Activated naive CD8-positive, alpha-beta T cell treated with anti-CD3 and anti-CD28 coated beads for 36 hours (primary cell): ENCODE measurements at regions not wholly inside any gene's neighbourhood (a gene's known extent, or its start where the extent isn't known, plus 50 kb on each side); places are given as distances from the start of the nearest gene placed in this dataset.
"Not testable (repeated sequence)": the region's sequence is repeated elsewhere in the genome, so short reads cannot be mapped to it uniquely, and the experiment has no call there.

ENCODE experiments used
- DNase-seq: peaks from one replicate; pipeline ENCODE4 v3.0.0; 2021
- H3K27ac Mint-ChIP-seq: one replicate; pipeline ENCODE4 v1.8.0; 2022; ENCODE audit warnings: mild to moderate bottlenecking, moderate library complexity, mixed read lengths
- H3K27me3 Mint-ChIP-seq: one replicate; pipeline ENCODE4 v1.8.0; 2022; ENCODE audit warnings: mild to moderate bottlenecking, mixed read lengths
- H3K36me3 Mint-ChIP-seq: one replicate; pipeline ENCODE4 v1.8.0; 2021; ENCODE audit warnings: mild to moderate bottlenecking, mixed read lengths
- H3K4me1 Mint-ChIP-seq: one replicate; pipeline ENCODE4 v1.8.0; 2021; ENCODE audit warnings: mixed read lengths
- H3K4me3 Mint-ChIP-seq: one replicate; pipeline ENCODE4 v1.8.0; 2022; ENCODE audit warnings: mild to moderate bottlenecking, moderate library complexity, mixed read lengths
- H3K9me3 Mint-ChIP-seq: one replicate; pipeline ENCODE4 v1.8.0; 2022; ENCODE audit warnings: mixed read lengths

DNA sequence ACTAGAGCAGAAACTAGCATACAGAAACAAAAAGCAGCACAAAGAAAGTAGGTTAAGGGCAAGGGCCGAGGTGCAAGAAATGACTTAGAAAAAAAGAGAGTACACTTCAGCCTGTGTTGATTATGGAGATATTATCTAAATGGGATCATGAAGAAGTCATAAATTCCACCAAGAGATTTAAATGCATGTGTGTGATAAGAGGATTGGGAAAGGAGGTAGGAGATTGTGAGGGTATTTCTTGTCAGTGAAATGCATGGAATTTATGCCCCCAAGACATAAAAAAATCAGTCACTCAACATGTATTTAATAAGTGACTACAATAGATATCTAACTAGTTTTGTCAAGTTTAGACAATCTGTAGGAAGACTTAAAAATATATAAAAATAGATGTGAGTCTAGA, 976.2 kb upstream of the LRFN5 start:
- no peaks in the 10 kb centered on the region for H3K36me3 Mint-ChIP-seq
- no peaks in the 10 kb centered on the region for H3K9me3 Mint-ChIP-seq
- H3K27ac Mint-ChIP-seq = no peak overlapping the region
- no peak for DNase-seq
- H3K4me1 Mint-ChIP-seq = no peaks in the 10 kb centered on the region
- H3K27me3 Mint-ChIP-seq = no peaks in the 10 kb centered on the region
- no peak overlapping the region for H3K4me3 Mint-ChIP-seq

DNA sequence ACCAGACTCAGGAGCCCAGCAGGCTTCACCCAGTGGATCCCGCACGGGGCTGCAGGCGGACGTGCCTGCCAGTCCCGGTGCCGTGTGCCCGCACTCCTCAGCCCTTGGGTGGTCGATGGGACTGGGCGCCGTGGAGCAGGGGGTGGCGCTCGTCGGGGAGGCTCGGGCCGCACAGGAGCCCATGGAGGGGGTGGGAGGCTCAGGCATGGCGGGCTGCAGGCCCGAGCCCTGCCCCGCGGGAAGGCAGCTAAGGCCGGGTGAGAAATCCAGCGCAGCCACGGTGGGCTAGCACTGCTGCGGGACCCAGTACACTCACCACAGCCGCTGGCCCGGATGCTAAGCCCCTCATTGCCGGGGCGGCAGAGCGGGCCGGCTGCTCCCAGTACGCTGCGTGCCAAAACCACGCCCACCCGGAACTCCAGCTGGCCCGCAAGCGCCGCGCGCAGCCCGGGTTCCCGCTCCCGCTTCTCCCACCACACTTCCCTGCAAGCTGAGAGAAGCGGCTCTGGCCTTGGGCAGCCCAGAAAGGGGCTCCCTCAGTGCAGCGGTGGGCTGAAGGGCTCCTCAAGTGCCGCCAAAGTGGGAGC, 977.0 kb upstream of the LRFN5 start:
- not testable (repeated sequence) for H3K4me3 Mint-ChIP-seq, H3K36me3 Mint-ChIP-seq, H3K9me3 Mint-ChIP-seq, H3K27ac Mint-ChIP-seq, DNase-seq, H3K27me3 Mint-ChIP-seq, H3K4me1 Mint-ChIP-seq

DNA sequence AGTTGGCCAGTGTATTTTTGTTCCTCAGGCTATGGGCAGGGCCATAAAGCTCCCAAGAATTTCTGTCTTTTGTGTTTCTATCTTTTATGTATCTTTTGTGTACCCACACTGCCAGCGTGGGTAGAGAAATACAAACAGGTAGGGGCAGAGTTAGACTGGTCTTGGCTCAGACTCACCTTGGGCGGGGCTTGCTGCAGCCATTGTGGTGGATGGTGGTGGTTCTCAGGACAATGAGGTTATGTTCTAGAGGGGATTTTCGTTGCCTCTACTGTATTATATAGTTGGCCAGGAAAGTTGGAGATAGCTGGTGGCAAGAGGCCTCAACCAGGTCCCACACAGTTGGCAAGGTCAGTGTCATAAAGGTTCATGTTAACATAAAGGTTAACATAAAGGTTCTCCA, 977.5 kb upstream of the LRFN5 start:
- H3K27me3 Mint-ChIP-seq = no peaks in the 10 kb centered on the region
- H3K27ac Mint-ChIP-seq = no peak overlapping the region
- no peak for DNase-seq
- H3K9me3 Mint-ChIP-seq = no peaks in the 10 kb centered on the region
- H3K4me1 Mint-ChIP-seq = no peaks in the 10 kb centered on the region
- H3K36me3 Mint-ChIP-seq = no peaks in the 10 kb centered on the region
- H3K4me3 Mint-ChIP-seq = no peak overlapping the region

DNA sequence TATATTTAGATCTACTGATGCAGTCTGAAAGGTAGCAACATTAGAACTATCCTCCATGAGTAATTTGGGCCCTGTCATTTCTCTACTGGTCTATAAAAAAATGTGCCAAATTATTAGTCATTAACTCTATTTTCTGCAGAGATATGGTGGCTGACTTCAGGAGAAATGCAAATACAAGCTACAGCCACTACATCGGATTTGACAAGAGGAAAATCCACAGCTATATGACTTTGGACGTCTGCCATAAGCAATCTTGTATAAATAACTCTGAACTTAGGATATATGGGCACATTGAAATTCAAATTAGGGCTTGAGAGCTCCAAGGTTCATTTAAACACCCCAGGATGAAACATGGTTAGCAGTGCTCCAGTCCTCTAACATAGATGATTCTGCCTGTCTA, 983.0 kb upstream of the LRFN5 start:
- H3K4me3 Mint-ChIP-seq = no peak overlapping the region
- no peak overlapping the region for H3K27ac Mint-ChIP-seq
- H3K36me3 Mint-ChIP-seq = no peaks in the 10 kb centered on the region
- DNase-seq = no peak
- H3K9me3 Mint-ChIP-seq = no peaks in the 10 kb centered on the region
- H3K27me3 Mint-ChIP-seq = no peaks in the 10 kb centered on the region
- no peaks in the 10 kb centered on the region for H3K4me1 Mint-ChIP-seq

DNA sequence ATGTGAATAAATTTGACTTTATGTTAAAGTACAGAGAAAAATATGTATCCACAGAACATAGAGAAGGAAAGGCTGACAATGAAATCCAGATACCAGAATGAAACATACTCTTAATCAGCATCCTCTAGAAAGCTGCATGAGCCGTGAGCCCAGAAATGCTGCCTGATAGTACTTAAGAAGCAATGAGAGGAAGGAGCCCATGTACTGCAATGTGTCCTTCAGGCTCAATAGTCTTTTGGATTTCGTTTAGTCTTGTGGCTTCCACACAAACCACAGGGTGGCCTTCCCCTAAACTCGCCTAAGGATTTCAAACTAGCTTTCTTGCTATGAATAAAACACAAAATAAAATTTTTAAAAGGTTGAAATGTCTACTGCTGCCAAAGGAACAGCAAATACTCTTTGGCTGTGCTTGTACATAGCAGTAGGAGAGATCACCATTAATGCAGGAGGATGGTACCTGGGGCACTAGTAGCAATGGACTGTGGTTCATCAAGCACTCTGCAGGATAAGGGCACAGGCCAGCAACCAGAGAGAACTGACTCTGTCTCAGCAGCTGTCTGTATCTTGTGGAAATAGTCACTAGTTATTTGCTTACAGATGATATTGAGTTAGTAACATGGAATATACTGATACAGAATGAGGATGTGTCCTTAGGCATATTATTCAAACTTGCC, 988.3 kb upstream of the LRFN5 start:
- Mint-ChIP-seq H3K27me3 (no peaks in the 10 kb centered on the region), H3K36me3 (no peaks in the 10 kb centered on the region), H3K4me1 (no peaks in the 10 kb centered on the region), H3K9me3 (no peaks in the 10 kb centered on the region), H3K4me3 (no peak overlapping the region), H3K27ac (no peak overlapping the region)
- DNase-seq = no peak

DNA sequence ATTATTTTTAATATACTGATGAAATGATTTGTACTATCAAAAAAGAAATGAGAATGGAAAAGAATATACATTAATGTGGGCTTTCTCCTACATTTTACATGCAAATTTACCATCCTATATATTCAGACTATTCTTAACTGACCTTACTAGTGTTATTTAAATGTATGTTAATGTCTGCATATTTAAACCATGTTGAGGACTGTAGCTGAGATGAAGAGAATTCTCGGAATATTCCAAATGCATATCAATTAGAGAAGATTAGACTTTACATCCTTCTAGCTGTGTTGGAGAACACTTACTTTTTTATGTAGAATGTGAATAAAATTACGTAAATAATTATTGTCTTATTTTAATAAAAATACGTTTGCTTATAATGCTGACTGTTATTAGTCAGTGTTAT, 990.1 kb upstream of the LRFN5 start:
- DNase-seq = no peak
- no peak overlapping the region for H3K27ac Mint-ChIP-seq
- no peaks in the 10 kb centered on the region for H3K27me3 Mint-ChIP-seq
- no peak overlapping the region for H3K4me3 Mint-ChIP-seq
- H3K4me1 Mint-ChIP-seq = no peaks in the 10 kb centered on the region
- no peaks in the 10 kb centered on the region for H3K36me3 Mint-ChIP-seq
- H3K9me3 Mint-ChIP-seq = no peaks in the 10 kb centered on the region

DNA sequence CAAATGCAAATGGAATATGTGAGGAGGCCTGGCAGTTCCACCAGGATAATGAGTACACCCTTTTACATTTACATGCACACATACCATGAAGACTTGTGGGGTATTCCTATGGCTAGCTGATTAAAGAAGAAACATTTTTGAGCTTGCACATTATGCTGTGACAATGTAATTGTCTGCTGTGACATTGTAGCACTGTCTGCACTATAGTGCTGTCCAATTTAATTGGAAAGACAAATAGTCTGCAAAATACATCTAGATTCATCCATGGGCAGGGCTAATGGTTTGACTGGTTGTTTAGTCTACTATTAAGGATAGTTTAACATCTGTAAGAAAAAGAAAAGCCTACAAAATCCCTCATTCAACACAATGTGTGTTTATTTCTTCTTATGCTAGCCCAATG, 1005.6 kb upstream of the LRFN5 start:
- no peak overlapping the region for H3K4me3 Mint-ChIP-seq
- no peak for DNase-seq
- H3K36me3 Mint-ChIP-seq = no peaks in the 10 kb centered on the region
- no peaks in the 10 kb centered on the region for H3K27me3 Mint-ChIP-seq
- H3K9me3 Mint-ChIP-seq = peaks cover 1% of the 10 kb centered on the region
- no peak overlapping the region for H3K27ac Mint-ChIP-seq
- H3K4me1 Mint-ChIP-seq = no peaks in the 10 kb centered on the region

DNA sequence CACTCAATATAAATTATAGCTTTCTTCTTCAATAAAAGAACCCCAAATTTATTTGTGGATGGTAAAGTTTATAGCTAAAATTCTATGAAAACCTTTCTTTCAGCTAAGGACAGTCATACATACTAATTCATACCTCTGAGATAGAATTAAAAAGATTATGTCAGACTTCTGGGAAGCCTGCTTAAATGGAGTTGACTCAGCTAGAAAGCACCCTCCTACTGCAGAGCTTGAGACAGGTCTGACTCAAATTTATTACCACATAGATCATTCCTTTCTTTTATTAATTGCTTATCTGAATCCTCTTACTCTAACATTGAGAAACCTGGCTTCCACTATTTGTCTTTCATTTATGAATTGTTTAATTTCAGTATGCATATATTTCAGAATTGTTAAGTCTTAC, 1007.0 kb upstream of the LRFN5 start:
- no peak for DNase-seq
- Mint-ChIP-seq H3K4me1 (no peaks in the 10 kb centered on the region), H3K9me3 (no peaks in the 10 kb centered on the region), H3K36me3 (no peaks in the 10 kb centered on the region), H3K4me3 (no peak overlapping the region), H3K27me3 (no peaks in the 10 kb centered on the region), H3K27ac (no peak overlapping the region)

DNA sequence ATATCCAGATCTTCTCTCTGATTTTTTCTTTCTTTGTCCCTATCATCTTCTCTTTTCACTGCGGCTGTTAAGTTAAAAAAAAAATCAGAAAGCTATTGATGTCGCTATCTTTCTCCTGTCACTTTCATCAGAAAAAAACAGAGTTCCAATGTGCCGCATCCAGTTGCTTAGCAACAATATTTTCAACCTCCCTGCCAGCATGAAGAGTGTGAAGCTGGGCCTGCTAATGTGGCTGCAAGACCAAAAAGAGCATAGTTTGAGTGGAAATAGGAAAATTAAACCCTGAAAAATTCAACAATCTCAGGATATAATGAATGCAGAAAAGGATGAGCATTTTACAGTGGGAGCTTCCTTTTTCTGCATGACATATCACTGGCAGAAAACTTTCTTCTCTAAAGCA, 1025.4 kb upstream of the LRFN5 start:
- H3K4me1 Mint-ChIP-seq = no peaks in the 10 kb centered on the region
- no peaks in the 10 kb centered on the region for H3K27me3 Mint-ChIP-seq

DNA sequence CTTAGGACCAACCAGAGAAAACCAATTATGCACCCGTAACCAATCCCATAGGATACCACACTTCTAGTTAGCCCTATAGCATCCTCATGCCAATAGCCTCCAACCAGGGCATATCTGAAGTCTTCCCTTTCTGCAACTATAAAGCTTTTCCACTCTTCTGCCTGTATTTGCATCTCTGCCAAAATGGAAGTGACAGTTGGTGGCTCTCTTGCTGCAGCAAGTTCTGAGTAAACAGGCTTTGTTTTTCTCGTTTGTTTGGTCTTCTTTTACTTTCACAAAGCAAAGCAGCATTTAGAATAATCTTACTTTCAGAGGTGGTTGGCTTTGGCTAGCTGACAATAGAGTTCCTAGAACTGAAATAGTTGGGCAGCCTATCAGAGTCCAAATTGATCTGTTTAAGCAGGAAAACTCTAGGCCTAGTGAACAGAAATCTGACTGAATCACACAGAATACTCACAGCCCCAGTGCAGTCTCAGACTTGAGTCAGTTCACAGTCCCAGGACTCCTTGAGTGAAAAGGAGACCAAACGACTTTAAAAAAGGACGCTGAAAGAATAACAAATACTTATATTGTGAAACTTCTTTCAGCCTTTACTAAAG, 1029.7 kb upstream of the LRFN5 start:
- Mint-ChIP-seq H3K9me3 (no peaks in the 10 kb centered on the region), H3K4me3 (no peak overlapping the region), H3K4me1 (no peaks in the 10 kb centered on the region), H3K27me3 (no peaks in the 10 kb centered on the region), H3K36me3 (no peaks in the 10 kb centered on the region), H3K27ac (no peak overlapping the region)
- no peak for DNase-seq

More for the DNA sequence above, 1025.4 kb upstream of the LRFN5 start:
- Mint-ChIP-seq H3K4me3 (no peak overlapping the region), H3K9me3 (no peaks in the 10 kb centered on the region), H3K36me3 (no peaks in the 10 kb centered on the region), H3K27ac (no peak overlapping the region)
- no peak for DNase-seq

DNA sequence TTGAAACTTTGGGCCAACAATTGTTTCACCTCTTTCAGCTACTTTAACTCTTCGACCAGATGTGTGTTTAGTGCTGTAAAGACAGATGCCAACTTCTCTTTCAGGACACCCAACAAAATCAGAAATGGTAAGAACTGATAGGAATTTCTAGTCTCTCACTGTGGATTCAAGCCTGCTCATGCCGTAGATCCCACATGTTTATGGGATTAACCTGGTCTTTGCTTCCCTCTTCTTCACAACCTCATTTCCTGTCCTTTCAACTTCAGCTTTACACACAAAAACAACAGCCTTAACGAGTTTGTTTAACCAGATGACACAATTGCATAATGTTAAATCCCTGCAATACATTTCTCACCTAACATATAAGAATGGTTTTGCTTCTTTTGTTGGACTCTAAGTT, 1031.9 kb upstream of the LRFN5 start:
- Mint-ChIP-seq H3K27me3 (no peaks in the 10 kb centered on the region), H3K9me3 (no peaks in the 10 kb centered on the region), H3K4me1 (no peaks in the 10 kb centered on the region), H3K4me3 (no peak overlapping the region), H3K27ac (no peak overlapping the region), H3K36me3 (no peaks in the 10 kb centered on the region)
- no peak for DNase-seq

DNA sequence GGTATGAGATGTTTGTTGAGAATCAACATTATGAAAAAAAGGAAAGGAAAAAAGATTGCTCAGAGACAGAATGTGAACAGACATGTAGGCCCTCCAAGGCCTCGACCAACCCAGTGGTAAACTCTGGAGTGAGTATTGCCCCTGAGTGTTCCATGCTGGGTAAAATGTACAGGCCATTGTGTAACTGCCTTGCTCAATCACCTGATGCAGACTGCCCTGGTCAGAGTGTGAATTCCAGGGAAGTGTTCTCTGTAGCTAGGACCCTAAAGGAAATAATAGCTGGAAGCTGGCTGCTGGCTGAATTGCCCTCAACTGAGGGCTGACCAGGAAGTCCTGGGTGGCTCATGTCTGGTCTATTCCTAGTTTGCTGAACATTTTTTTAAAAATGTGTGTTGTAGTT, 1081.4 kb upstream of the LRFN5 start:
- H3K4me1 Mint-ChIP-seq = no peaks in the 10 kb centered on the region
- no peaks in the 10 kb centered on the region for H3K27me3 Mint-ChIP-seq
- no peak overlapping the region for H3K27ac Mint-ChIP-seq

DNA sequence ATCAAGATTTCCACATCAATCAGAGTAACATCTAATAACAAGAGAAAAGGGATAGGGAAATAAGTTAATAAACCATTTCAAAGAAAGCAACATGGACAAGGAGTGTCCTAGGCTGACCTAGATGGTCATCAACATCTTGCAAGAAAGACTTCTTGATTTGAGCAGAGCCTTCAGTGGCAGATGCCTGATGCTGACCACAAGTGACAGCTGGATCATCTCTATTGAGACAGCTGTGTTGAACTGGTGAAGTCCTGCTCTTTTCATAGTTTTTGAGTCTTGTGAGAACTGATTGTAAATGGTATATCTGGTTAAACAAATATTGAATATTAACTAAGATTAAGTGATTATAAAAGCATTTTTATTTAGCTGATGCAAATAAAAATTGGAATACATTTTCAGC, 1083.6 kb upstream of the LRFN5 start:
- Mint-ChIP-seq H3K9me3 (no peaks in the 10 kb centered on the region), H3K27me3 (no peaks in the 10 kb centered on the region), H3K27ac (no peak overlapping the region), H3K4me3 (no peak overlapping the region), H3K36me3 (no peaks in the 10 kb centered on the region), H3K4me1 (no peaks in the 10 kb centered on the region)
- DNase-seq = no peak

More for the DNA sequence above, 1081.4 kb upstream of the LRFN5 start:
- no peak overlapping the region for H3K4me3 Mint-ChIP-seq
- H3K36me3 Mint-ChIP-seq = no peaks in the 10 kb centered on the region
- H3K9me3 Mint-ChIP-seq = no peaks in the 10 kb centered on the region
- DNase-seq = no peak

DNA sequence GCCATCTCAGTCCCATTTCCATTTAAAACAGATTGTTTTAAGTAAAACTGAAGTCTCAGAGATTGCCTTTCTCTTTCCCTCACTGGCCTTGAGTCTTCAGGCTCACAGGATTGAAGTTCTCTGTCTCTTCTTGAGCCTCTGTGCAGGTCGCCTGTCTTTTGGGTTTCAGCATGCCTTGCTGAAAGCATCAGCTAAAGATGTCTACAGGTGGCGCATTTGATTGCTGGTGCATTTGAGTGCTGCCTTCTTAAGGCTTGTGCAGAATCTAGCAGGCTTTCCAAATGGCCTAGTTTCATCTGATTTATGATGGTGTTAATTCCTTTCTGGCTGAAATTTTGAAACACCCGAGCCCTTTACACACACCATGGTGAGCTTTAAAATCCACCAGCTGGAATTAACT, 1062.2 kb upstream of the FBXO33 start:
- no peaks in the 10 kb centered on the region for H3K27me3 Mint-ChIP-seq
- H3K27ac Mint-ChIP-seq = no peak overlapping the region
- no peaks in the 10 kb centered on the region for H3K9me3 Mint-ChIP-seq
- H3K4me3 Mint-ChIP-seq = no peak overlapping the region
- no peaks in the 10 kb centered on the region for H3K36me3 Mint-ChIP-seq
- DNase-seq = no peak
- no peaks in the 10 kb centered on the region for H3K4me1 Mint-ChIP-seq

DNA sequence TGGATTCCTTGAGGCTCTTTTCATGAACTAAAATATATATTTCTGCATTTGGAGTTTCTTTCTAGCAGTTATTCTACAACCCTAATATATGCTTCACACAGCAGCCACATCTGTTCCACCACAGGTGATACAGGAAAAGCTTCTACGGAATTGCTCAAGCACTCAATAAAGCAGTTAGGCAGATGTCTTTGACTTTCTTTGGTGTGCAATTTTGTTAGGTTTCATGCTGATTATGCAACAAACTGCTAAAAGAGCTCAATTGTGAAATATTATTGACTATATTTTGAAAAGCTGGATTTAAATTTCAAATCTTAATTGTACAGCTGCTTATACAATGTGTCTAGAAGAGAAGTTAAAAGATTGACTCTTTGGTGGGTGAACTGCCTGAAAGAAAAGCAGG, 1055.6 kb upstream of the FBXO33 start:
- H3K4me3 Mint-ChIP-seq = no peak overlapping the region

DNA sequence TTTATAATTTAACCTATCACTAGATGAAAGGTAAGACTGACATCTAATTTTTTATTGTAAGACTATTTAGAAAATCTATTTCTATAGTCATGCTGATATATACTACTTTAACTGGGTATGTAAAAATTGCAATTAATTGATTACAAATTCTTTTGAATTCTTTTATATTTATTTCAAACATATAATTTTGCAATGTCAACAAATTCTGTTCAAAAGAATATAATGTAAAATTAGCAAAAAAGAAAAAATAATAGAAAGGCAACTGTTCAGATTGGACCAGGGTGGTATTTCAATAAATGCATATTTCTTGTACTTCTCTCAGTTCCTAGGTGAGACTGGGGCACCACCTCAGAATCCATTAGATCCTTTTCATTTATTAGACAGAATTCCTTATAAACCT, 1053.5 kb upstream of the FBXO33 start:
- no peaks in the 10 kb centered on the region for H3K4me1 Mint-ChIP-seq
- H3K4me3 Mint-ChIP-seq = no peak overlapping the region
- H3K9me3 Mint-ChIP-seq = no peaks in the 10 kb centered on the region
- no peak overlapping the region for H3K27ac Mint-ChIP-seq
- no peaks in the 10 kb centered on the region for H3K36me3 Mint-ChIP-seq
- no peak for DNase-seq
- no peaks in the 10 kb centered on the region for H3K27me3 Mint-ChIP-seq

More for the DNA sequence above, 1055.6 kb upstream of the FBXO33 start:
- H3K27me3 Mint-ChIP-seq = no peaks in the 10 kb centered on the region
- H3K9me3 Mint-ChIP-seq = no peaks in the 10 kb centered on the region
- no peak overlapping the region for H3K27ac Mint-ChIP-seq
- H3K36me3 Mint-ChIP-seq = no peaks in the 10 kb centered on the region
- no peaks in the 10 kb centered on the region for H3K4me1 Mint-ChIP-seq
- DNase-seq = no peak
